Chondrocyte (in vitro differentiated cells): ENCODE measurements at regions not wholly inside any gene's neighbourhood (a gene's known extent, or its start where the extent isn't known, plus 50 kb on each side); places are given as distances from the start of the nearest gene placed in this dataset.

ENCODE experiments used
- DNase-seq: peaks from one replicate; pipeline ENCODE4 v3.0.0; 2021; ENCODE audit warnings: mixed read lengths, low spot score
- H3K27ac Mint-ChIP-seq: one replicate; pipeline ENCODE4 v1.8.0; 2021; ENCODE audit warnings: mild to moderate bottlenecking, moderate library complexity, mixed read lengths; ENCODE audit not compliant: unreplicated experiment
- H3K27me3 Mint-ChIP-seq: 2 replicates; pipeline ENCODE4 v1.8.0; 2021; ENCODE audit warnings: low read depth, mixed read lengths
- H3K36me3 Mint-ChIP-seq: 2 replicates; pipeline ENCODE4 v1.8.0; 2021; ENCODE audit warnings: low read depth, mixed read lengths
- H3K4me1 Mint-ChIP-seq: 2 replicates; pipeline ENCODE4 v1.8.0; 2021; ENCODE audit warnings: low read depth, mild to moderate bottlenecking, mixed read lengths
- H3K4me3 Mint-ChIP-seq: one replicate; pipeline ENCODE4 v1.8.0; 2021; ENCODE audit warnings: mild to moderate bottlenecking, moderate library complexity, mixed read lengths; ENCODE audit not compliant: unreplicated experiment
- H3K9me3 Mint-ChIP-seq: 2 replicates; pipeline ENCODE4 v1.8.0; 2021; ENCODE audit warnings: low read depth, mixed read lengths
- TF ChIP-seq, protein P1 (sequence below): fragments of 200-600 bp; sonication (generic); IDR thresholded peaks from 2 replicates; pipeline ENCODE4 v1.5.0; 2021; ENCODE audit warnings: antibody characterized with exemption, mild to moderate bottlenecking, moderate library complexity

DNA sequence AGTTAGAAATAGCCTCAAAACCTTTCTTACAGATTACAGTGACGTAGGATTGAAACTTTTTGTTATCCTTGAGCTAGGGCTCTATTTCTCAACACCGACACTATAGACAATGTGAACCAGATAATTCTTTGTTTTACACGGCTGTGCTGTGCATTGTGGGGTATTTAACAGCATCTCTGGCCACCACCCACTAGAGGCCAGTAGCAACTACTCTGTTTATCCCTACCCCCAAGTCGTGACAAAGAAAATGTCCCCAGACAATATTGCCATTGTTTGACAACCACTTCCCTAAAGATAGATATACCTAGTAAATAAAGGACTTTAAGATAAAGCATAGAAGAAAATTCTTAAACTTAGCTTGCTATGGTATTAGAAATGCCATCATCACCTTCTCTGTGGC lies 359.6 kb downstream of the ARL4A start:
- TF ChIP-seq, protein P1, sequence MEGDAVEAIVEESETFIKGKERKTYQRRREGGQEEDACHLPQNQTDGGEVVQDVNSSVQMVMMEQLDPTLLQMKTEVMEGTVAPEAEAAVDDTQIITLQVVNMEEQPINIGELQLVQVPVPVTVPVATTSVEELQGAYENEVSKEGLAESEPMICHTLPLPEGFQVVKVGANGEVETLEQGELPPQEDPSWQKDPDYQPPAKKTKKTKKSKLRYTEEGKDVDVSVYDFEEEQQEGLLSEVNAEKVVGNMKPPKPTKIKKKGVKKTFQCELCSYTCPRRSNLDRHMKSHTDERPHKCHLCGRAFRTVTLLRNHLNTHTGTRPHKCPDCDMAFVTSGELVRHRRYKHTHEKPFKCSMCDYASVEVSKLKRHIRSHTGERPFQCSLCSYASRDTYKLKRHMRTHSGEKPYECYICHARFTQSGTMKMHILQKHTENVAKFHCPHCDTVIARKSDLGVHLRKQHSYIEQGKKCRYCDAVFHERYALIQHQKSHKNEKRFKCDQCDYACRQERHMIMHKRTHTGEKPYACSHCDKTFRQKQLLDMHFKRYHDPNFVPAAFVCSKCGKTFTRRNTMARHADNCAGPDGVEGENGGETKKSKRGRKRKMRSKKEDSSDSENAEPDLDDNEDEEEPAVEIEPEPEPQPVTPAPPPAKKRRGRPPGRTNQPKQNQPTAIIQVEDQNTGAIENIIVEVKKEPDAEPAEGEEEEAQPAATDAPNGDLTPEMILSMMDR = no peak
- DNase-seq = no peak
- H3K4me1 Mint-ChIP-seq = peaks cover 13% of the 10 kb centered on the region
- H3K27me3 Mint-ChIP-seq = no peaks in the 10 kb centered on the region
- H3K9me3 Mint-ChIP-seq = peaks cover 3% of the 10 kb centered on the region
- H3K4me3 Mint-ChIP-seq = no peak overlapping the region
- H3K36me3 Mint-ChIP-seq = no peaks in the 10 kb centered on the region
- H3K27ac Mint-ChIP-seq = no peak overlapping the region

DNA sequence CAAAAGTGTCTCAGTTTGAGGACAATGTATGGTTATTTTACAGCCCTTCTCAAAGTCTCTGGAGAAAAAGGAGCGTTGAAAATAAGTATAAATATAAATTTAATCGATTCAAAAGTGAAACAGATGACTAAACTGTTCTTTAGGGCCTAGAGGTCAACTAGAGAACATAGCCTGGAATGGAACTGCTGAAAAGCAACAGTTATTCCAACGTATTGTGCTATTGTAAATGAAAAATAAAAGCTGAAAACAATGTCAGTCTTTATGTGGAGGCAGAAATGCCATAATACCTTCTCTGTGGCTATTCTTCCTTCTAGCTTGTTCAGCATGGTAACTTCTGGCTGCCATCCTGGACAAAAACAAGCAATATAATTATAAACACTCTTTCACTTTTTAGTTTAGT lies 362.5 kb downstream of the ARL4A start:
- H3K36me3 Mint-ChIP-seq = no peaks in the 10 kb centered on the region
- H3K4me1 Mint-ChIP-seq = peaks cover 4% of the 10 kb centered on the region
- TF ChIP-seq, protein P1 = no peak
- no peak overlapping the region for H3K27ac Mint-ChIP-seq
- H3K9me3 Mint-ChIP-seq = peaks cover 3% of the 10 kb centered on the region
- H3K27me3 Mint-ChIP-seq = no peaks in the 10 kb centered on the region
- no peak overlapping the region for H3K4me3 Mint-ChIP-seq
- DNase-seq = no peak

DNA sequence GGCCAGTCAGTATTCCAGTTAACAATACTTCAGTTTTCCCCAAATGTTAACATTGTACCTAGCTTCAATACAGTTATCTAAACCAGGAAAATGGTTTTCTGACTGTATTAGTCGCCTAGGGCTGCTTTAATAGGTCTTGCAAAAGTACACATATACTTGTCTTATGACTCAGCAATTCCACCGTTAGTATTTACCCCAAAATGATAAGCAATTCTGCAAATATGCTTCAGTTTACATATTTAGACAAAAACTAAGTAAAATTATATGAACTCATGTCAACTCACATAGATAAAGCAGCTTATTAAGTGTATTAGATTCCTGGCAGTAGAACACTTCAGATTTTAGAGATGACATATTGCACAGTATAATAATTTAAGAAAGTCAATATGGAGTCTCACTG lies 363.3 kb downstream of the ARL4A start:
- TF ChIP-seq, protein P1 = no peak
- H3K9me3 Mint-ChIP-seq = peaks cover 3% of the 10 kb centered on the region
- DNase-seq = no peak
- no peaks in the 10 kb centered on the region for H3K36me3 Mint-ChIP-seq
- no peaks in the 10 kb centered on the region for H3K27me3 Mint-ChIP-seq
- H3K27ac Mint-ChIP-seq = no peak overlapping the region
- H3K4me1 Mint-ChIP-seq = peaks cover 4% of the 10 kb centered on the region
- no peak overlapping the region for H3K4me3 Mint-ChIP-seq

DNA sequence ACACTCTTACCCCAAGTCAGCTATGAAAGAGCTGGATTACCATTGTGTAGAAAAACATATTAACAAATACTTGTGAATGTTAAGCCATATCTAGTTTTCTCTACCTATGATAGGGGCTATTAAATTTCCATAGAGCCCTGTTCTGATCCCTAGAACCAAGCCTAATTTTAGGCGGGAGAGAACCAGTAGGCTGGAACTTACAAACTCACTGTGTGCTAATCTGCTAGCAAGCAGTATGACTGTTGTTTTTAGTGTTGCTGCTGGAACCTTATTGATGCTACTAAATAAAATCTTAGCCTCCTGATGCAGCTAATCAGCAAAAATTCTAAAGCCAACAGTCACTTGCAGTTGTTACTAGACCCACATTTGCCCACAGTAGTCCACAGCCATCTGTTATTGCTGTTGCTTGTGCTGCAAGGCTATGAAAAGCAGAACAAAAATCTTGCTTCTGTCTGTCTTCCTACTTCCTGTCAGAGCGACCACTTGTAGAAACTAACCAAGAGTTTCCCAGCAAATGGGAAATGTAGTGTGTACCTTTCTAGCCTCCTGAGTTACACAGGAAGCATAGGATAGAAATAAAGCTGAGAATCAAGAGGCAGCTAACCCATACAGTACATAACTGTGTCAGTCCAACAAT lies 368.4 kb downstream of the ARL4A start:
- Mint-ChIP-seq H3K4me1 (peaks cover 7% of the 10 kb centered on the region), H3K36me3 (no peaks in the 10 kb centered on the region), H3K4me3 (no peak overlapping the region), H3K27ac (no peak overlapping the region), H3K27me3 (no peaks in the 10 kb centered on the region), H3K9me3 (peaks cover 3% of the 10 kb centered on the region)
- TF ChIP-seq, protein P1 = no peak
- no peak for DNase-seq

DNA sequence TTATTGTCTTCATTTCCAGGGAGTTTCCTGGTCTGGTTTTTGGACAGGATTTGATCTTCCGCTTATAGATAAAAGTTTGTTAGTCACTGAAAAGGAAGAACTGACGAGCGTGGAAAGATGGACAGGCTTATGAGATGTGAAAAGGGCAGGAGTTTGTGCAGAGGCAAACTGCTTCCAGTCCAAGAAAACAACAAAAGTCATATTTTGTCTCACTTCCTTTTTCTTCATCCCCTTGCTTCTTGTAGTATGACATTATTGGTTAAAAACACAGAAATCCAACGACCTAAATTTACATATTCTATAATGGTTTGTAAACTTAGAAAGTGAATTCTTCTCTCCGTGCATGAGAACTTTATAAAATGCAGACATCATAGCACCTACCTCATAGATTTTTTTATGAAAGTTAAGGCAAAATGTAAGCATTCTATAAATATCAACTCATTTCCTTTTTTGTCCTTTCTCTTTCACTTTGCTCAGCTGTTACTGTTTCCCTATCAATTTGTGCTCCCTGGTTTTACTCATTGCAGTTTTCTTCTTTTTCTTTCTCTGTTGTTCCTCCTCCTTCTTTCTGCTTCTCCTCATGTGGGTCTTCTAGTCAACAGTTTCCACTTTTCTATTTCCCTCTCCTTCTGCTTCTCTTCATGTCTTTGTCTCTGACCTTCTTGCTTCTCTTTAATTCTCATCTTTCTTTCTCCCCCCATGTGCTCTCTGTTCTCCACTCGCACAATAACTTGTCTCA lies 370.2 kb downstream of the ARL4A start:
- H3K27ac Mint-ChIP-seq = no peak overlapping the region
- TF ChIP-seq, protein P1 = no peak
- H3K9me3 Mint-ChIP-seq = no peaks in the 10 kb centered on the region

More for the DNA sequence above, 370.2 kb downstream of the ARL4A start:
- no peak overlapping the region for H3K4me3 Mint-ChIP-seq
- H3K4me1 Mint-ChIP-seq = peaks cover 7% of the 10 kb centered on the region
- no peaks in the 10 kb centered on the region for H3K27me3 Mint-ChIP-seq
- no peaks in the 10 kb centered on the region for H3K36me3 Mint-ChIP-seq
- no peak for DNase-seq
